ENCODE measurements at regions not wholly inside any gene's neighbourhood (a gene's known extent, or its start where the extent isn't known, plus 50 kb on each side); places are given as distances from the start of the nearest gene placed in this dataset.

GRCh38 chr18:5040476-5040875, 156.6 kb downstream of the AKAIN1 start:
- H3K27ac ChIP-seq (ENCODE audit: low read depth, low read length, poor library complexity, severe bottlenecking): no peak overlapping the region
- no peak overlapping the region for H3K4me3 ChIP-seq (ENCODE audit: low read depth, low read length, poor library complexity, severe bottlenecking)
- CTCF ChIA-PET: no interaction called here
- no peaks in the 10 kb centered on the region for H3K4me1 ChIP-seq (ENCODE audit: insufficient read depth, low read length, poor library complexity, severe bottlenecking)
- BruUV-seq (replicated peaks): no TSS peak
- DNase-seq (ENCODE audit: low spot score): no peak
- intact Hi-C loops (cut with micrococcal nuclease; ENCODE audit: unreplicated experiment): no loop called here
- no peaks in the 10 kb centered on the region for H3K9me3 ChIP-seq (ENCODE audit: low read depth, low read length, poor library complexity, severe bottlenecking)
- TF ChIP-seq EZH2 (IDR thresholded peaks at IDR 0.05; ENCODE audit: borderline replicate concordance, low read depth, low read length, poor library complexity, severe bottlenecking): no peak
- TF ChIP-seq, protein P1, sequence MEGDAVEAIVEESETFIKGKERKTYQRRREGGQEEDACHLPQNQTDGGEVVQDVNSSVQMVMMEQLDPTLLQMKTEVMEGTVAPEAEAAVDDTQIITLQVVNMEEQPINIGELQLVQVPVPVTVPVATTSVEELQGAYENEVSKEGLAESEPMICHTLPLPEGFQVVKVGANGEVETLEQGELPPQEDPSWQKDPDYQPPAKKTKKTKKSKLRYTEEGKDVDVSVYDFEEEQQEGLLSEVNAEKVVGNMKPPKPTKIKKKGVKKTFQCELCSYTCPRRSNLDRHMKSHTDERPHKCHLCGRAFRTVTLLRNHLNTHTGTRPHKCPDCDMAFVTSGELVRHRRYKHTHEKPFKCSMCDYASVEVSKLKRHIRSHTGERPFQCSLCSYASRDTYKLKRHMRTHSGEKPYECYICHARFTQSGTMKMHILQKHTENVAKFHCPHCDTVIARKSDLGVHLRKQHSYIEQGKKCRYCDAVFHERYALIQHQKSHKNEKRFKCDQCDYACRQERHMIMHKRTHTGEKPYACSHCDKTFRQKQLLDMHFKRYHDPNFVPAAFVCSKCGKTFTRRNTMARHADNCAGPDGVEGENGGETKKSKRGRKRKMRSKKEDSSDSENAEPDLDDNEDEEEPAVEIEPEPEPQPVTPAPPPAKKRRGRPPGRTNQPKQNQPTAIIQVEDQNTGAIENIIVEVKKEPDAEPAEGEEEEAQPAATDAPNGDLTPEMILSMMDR (conservative IDR thresholded peaks at IDR 0.05; ENCODE audit: low read depth, low read length): no peak
- POLR2A ChIA-PET (ENCODE audit: low non-redundant PET): interaction anchor here (0.6 kb wide), 1 partner anchor 199 kb away, joined by 6 read pairs; no protein-coding TSS in a partner anchor
- H3K36me3 ChIP-seq (ENCODE audit: insufficient read depth, low read length, poor library complexity, severe bottlenecking): no peaks in the 10 kb centered on the region
- H3K27me3 ChIP-seq (replicated peaks; ENCODE audit: insufficient read depth, low read depth, low read length, poor library complexity): no peaks in the 10 kb centered on the region

GRCh38 chr18:5036523-5036922, 160.5 kb downstream of the AKAIN1 start:
- CTCF ChIA-PET: no interaction called here
- POLR2A ChIA-PET (ENCODE audit: low non-redundant PET): no interaction called here
- H3K27ac ChIP-seq (ENCODE audit: low read depth, low read length, poor library complexity, severe bottlenecking): no peak overlapping the region
- intact Hi-C loops (cut with micrococcal nuclease; ENCODE audit: unreplicated experiment): no loop called here
- H3K4me3 ChIP-seq (ENCODE audit: low read depth, low read length, poor library complexity, severe bottlenecking): no peak overlapping the region
- peaks cover 9% of the 10 kb centered on the region for H3K9me3 ChIP-seq (ENCODE audit: low read depth, low read length, poor library complexity, severe bottlenecking)
- no TSS peak for BruUV-seq (replicated peaks)
- no peak for TF ChIP-seq EZH2 (IDR thresholded peaks at IDR 0.05; ENCODE audit: borderline replicate concordance, low read depth, low read length, poor library complexity, severe bottlenecking)
- TF ChIP-seq, protein P1 (conservative IDR thresholded peaks at IDR 0.05; ENCODE audit: low read depth, low read length): 0 out of 2 replicates have a peak, but pooled peaks have one; percentile 18
- no peaks in the 10 kb centered on the region for H3K4me1 ChIP-seq (ENCODE audit: insufficient read depth, low read length, poor library complexity, severe bottlenecking)
- no peaks in the 10 kb centered on the region for H3K36me3 ChIP-seq (ENCODE audit: insufficient read depth, low read length, poor library complexity, severe bottlenecking)
- no peak for DNase-seq (ENCODE audit: low spot score)
- H3K27me3 ChIP-seq (replicated peaks; ENCODE audit: insufficient read depth, low read depth, low read length, poor library complexity): no peaks in the 10 kb centered on the region

DNA sequence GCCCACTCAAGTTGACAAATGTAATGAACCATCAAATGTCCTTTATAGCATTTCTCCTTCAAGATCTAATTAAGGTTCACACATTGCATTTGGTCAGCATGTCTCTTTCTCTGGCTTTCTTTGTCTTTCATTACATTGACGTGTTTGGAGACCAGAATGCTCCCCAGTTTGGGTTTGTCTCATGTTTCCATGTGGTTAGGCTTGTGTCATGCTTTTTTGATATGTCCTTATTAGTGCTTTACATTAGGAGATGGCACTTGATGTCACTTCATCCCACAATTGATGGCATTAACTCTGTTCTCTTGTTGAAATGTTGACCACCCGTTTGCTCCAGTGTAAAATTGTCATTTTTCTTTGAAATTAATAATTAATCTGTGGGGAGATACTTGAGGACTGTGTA, 165.8 kb downstream of the AKAIN1 start:
- BruUV-seq (replicated peaks): no TSS peak

More for the DNA sequence above, 165.8 kb downstream of the AKAIN1 start:
- ChIA-PET CTCF (no interaction called here), POLR2A (ENCODE audit: low non-redundant PET) (no interaction called here)
- Histone ChIP-seq H3K27me3 (replicated peaks; ENCODE audit: insufficient read depth, low read depth, low read length, poor library complexity) (no peaks in the 10 kb centered on the region), H3K9me3 (ENCODE audit: low read depth, low read length, poor library complexity, severe bottlenecking) (peaks cover 9% of the 10 kb centered on the region), H3K27ac (ENCODE audit: low read depth, low read length, poor library complexity, severe bottlenecking) (no peak overlapping the region), H3K4me1 (ENCODE audit: insufficient read depth, low read length, poor library complexity, severe bottlenecking) (no peaks in the 10 kb centered on the region), H3K4me3 (ENCODE audit: low read depth, low read length, poor library complexity, severe bottlenecking) (no peak overlapping the region), H3K36me3 (ENCODE audit: insufficient read depth, low read length, poor library complexity, severe bottlenecking) (no peaks in the 10 kb centered on the region)
- DNase-seq (ENCODE audit: low spot score): no peak
- intact Hi-C loops (cut with micrococcal nuclease; ENCODE audit: unreplicated experiment): no loop called here
- TF ChIP-seq, protein P1 (conservative IDR thresholded peaks at IDR 0.05; ENCODE audit: low read depth, low read length): no peak
